LHCN-M2 (cell line): ENCODE measurements at regions not wholly inside any gene's neighbourhood (a gene's known extent, or its start where the extent isn't known, plus 50 kb on each side); places are given as distances from the start of the nearest gene placed in this dataset.
"Not testable (repeated sequence)": the region's sequence is repeated elsewhere in the genome, so short reads cannot be mapped to it uniquely, and the experiment has no call there.

Source experiments
- DNase-seq: peaks from one replicate; pipeline ENCODE4 v3.0.0-alpha.2; 2012; ENCODE audit warnings: low read depth

GRCh38 chr11:86861810-86862209 lies 61.5 kb downstream of the PRSS23 start:
- no peak for DNase-seq

- no peak for DNase-seq
These were observed 63.1 kb downstream of the PRSS23 start for GRCh38 chr11:86863476-86863875.

- DNase-seq: no peak
These were observed 65.1 kb downstream of the PRSS23 start for GRCh38 chr11:86865436-86865835.

- DNase-seq: peak; percentile 52
These were observed 69.2 kb downstream of the PRSS23 start for GRCh38 chr11:86869531-86869930.

- peak; percentile 75 for DNase-seq
These were observed 69.7 kb downstream of the PRSS23 start for GRCh38 chr11:86869966-86870570.

GRCh38 chr11:86873573-86874083 lies 73.3 kb downstream of the PRSS23 start:
- no peak for DNase-seq

GRCh38 chr11:86874304-86875056 lies 74.1 kb downstream of the PRSS23 start:
- DNase-seq: peak; percentile 30

GRCh38 chr11:86876716-86877234 lies 76.4 kb downstream of the PRSS23 start:
- DNase-seq: no peak

- DNase-seq: no peak
These were observed 77.2 kb downstream of the PRSS23 start for GRCh38 chr11:86877503-86877902.

GRCh38 chr11:86879241-86879640 lies 76.0 kb downstream of the FZD4 start:
- not testable (repeated sequence) for DNase-seq

GRCh38 chr11:86885311-86885710 lies 69.9 kb downstream of the FZD4 start:
- no peak for DNase-seq

GRCh38 chr11:86888164-86889000 lies 66.8 kb downstream of the FZD4 start:
- peak; percentile 70 for DNase-seq

GRCh38 chr11:86889001-86889341 lies 66.2 kb downstream of the FZD4 start:
- no peak for DNase-seq

- no peak for DNase-seq
These were observed 64.2 kb downstream of the FZD4 start for GRCh38 chr11:86891036-86891435.

GRCh38 chr11:86893235-86893634 lies 62.0 kb downstream of the FZD4 start:
- DNase-seq: no peak
